Smooth muscle cell (in vitro differentiated cells): ENCODE measurements at regions not wholly inside any gene's neighbourhood (a gene's known extent, or its start where the extent isn't known, plus 50 kb on each side); places are given as distances from the start of the nearest gene placed in this dataset. TPM values are rescaled to one million over a fixed set of nuclear protein-coding genes. Genes with fewer than 3 reads are reported as not detected.

Source experiments
- DNase-seq: peaks from one replicate; lab custom pipeline; 2025; ENCODE audit not compliant: unreplicated experiment; lab: John Stamatoyannopoulos, UW
- H2AFZ ChIP-seq: fragments of 200-600 bp; sonication (generic); 2 replicates; pipeline ENCODE4 v1.6.0; 2016; ENCODE audit warnings: antibody characterized with exemption, low read depth, mild to moderate bottlenecking
- H3F3A ChIP-seq: fragments of 200-600 bp; sonication (generic); 2 replicates; pipeline ENCODE4 v1.6.0; 2017; ENCODE audit warnings: antibody characterized with exemption, low read depth
- H3K27ac ChIP-seq: fragments of 200-600 bp; sonication (generic); 2 replicates; pipeline ENCODE4 v1.5.1; 2016; ENCODE audit warnings: low read depth, mild to moderate bottlenecking
- H3K27me3 ChIP-seq: fragments of 200-600 bp; sonication (generic); 2 replicates; pipeline ENCODE4 v1.6.1; 2016; ENCODE audit warnings: low read depth, mild to moderate bottlenecking
- H3K36me3 ChIP-seq: fragments of 200-600 bp; sonication (generic); 2 replicates; pipeline ENCODE4 v1.5.1; 2016; ENCODE audit warnings: low read depth
- H3K4me1 ChIP-seq: fragments of 200-600 bp; sonication (generic); 2 replicates; pipeline ENCODE4 v1.5.1; 2016; ENCODE audit warnings: low read depth
- H3K4me2 ChIP-seq: fragments of 200-600 bp; sonication (generic); 2 replicates; pipeline ENCODE4 v1.6.0; 2016; ENCODE audit warnings: mild to moderate bottlenecking
- H3K4me3 ChIP-seq: fragments of 200-600 bp; sonication (generic); 2 replicates; pipeline ENCODE4 v1.5.1; 2016; ENCODE audit warnings: mild to moderate bottlenecking
- H3K79me2 ChIP-seq: fragments of 200-600 bp; sonication (generic); 2 replicates; pipeline ENCODE4 v1.6.0; 2016; ENCODE audit warnings: low read depth, mild to moderate bottlenecking
- H3K9ac ChIP-seq: fragments of 200-600 bp; sonication (generic); 2 replicates; pipeline ENCODE4 v1.6.0; 2016; ENCODE audit warnings: low read depth
- H3K9me3 ChIP-seq: fragments of 200-600 bp; sonication (generic); replicated peaks from 2 replicates; pipeline ENCODE4 v1.5.1; 2016; ENCODE audit warnings: low read depth
- H4K20me1 ChIP-seq: fragments of 200-600 bp; sonication (generic); 2 replicates; pipeline ENCODE4 v1.6.0; 2016; ENCODE audit warnings: low read depth
- CTCF ChIP-seq: fragments of 200-600 bp; sonication (generic); IDR thresholded peaks from 2 replicates; pipeline ENCODE4 v1.5.1; 2017; ENCODE audit warnings: borderline replicate concordance, mild to moderate bottlenecking, antibody characterized with exemption; ENCODE audit not compliant: insufficient read depth, poor library complexity, severe bottlenecking
- WGBS: methylation state at CpG from one replicate; pipeline ENCODE4 v1.1.7; 2016; ENCODE audit warnings: low lambda C conversion rate; 5-methylcytosine and 5-hydroxymethylcytosine counted together
- small RNA-seq: library from RNA; depleted of rRNA; stranded (forward); fragments of <200 nt; gene quantifications from one replicate; pipeline ENCODE3, GENCODE V24; 2014

- no peak overlapping the region for H3K27ac ChIP-seq
- peaks cover 12% of the 10 kb centered on the region for H3K27me3 ChIP-seq
- no peaks in the 10 kb centered on the region for H3K9me3 ChIP-seq
- peaks cover 3% of the 10 kb centered on the region for H3K4me1 ChIP-seq
- no peak for DNase-seq
- TF ChIP-seq CTCF: no peak
- 91% methylated on average over 11 of the region's 11 CpGs for WGBS
- no peak overlapping the region for H3K4me2 ChIP-seq
- H4K20me1 ChIP-seq: no peaks in the 10 kb centered on the region
- H2AFZ ChIP-seq: no peak overlapping the region
- H3K79me2 ChIP-seq: no peaks in the 10 kb centered on the region
- no peaks in the 10 kb centered on the region for H3K36me3 ChIP-seq
- H3K9ac ChIP-seq: no peak overlapping the region
- H3F3A ChIP-seq: no peaks in the 10 kb centered on the region
- no peak overlapping the region for H3K4me3 ChIP-seq
These were observed 53.6 kb upstream of the PABPC3 start for GRCh38 chr13:25042151-25042865.

- WGBS: 76% methylated on average over 6 of the region's 6 CpGs
These were observed 51.9 kb upstream of the PABPC3 start for GRCh38 chr13:25044071-25044470.

More at GRCh38 chr13:25044071-25044470, 51.9 kb upstream of the PABPC3 start:
- Histone ChIP-seq H2AFZ (no peak overlapping the region), H3K9me3 (no peaks in the 10 kb centered on the region), H3K36me3 (no peaks in the 10 kb centered on the region), H3K79me2 (no peaks in the 10 kb centered on the region), H3K27me3 (peaks cover 12% of the 10 kb centered on the region), H3K9ac (no peak overlapping the region), H4K20me1 (no peaks in the 10 kb centered on the region), H3K4me2 (no peak overlapping the region), H3F3A (no peaks in the 10 kb centered on the region), H3K4me3 (no peak overlapping the region), H3K27ac (no peak overlapping the region), H3K4me1 (peaks cover 3% of the 10 kb centered on the region)
- DNase-seq: no peak
- no peak for TF ChIP-seq CTCF

Small RNA genes in the stretch of these regions (small RNA-seq; reads per million reads assigned to genes)
- gene AL590099.1 (not detected), gene LSP1P1 (not detected)
